ENCODE measurements at regions not wholly inside any gene's neighbourhood (a gene's known extent, or its start where the extent isn't known, plus 50 kb on each side); places are given as distances from the start of the nearest gene placed in this dataset.

GRCh38 chr13:95452375-95452774 is 100.1 kb upstream of the CLDN10 start:
- Histone ChIP-seq H3K36me3 (no peaks in the 10 kb centered on the region), H3K27me3 (peaks cover 0 to 21% (median 0%) of the 10 kb centered on the region in 7 donors), H3K4me1 (peaks cover 0 to 20% (median 5%) of the 10 kb centered on the region in 9 donors), H3K4me3 (no peak overlapping the region), H3K9me3 (no peaks in the 10 kb centered on the region), H3K27ac (no peak overlapping the region)
- TF ChIP-seq CTCF (IDR thresholded peaks at IDR 0.05) = no peak
- intact Hi-C loops (cut with DNase I) = no loop called here
- ATAC-seq = no peak
- DNase-seq = no peak
- WGBS, 2 donors = 65 to 76% methylated on average over 4 of the region's 4 CpGs

GRCh38 chr13:95455782-95456181 is 96.7 kb upstream of the CLDN10 start:
- Histone ChIP-seq H3K27me3 (peaks cover 0 to 19% (median 0%) of the 10 kb centered on the region in 7 donors), H3K4me1 (peaks cover 0 to 20% (median 5%) of the 10 kb centered on the region in 9 donors), H3K27ac (peak overlapping the region in 1 of 10 donors; percentile 26), H3K4me3 (no peak overlapping the region), H3K9me3 (peaks cover 0 to 20% (median 3%) of the 10 kb centered on the region in 11 donors), H3K36me3 (no peaks in the 10 kb centered on the region)
- 64 to 71% methylated on average over 1 of the region's 1 CpG for WGBS, 2 donors
- intact Hi-C loops (cut with DNase I) = no loop called here
- DNase-seq (no peak), ATAC-seq (no peak)
- TF ChIP-seq CTCF (IDR thresholded peaks at IDR 0.05) = no peak

GRCh38 chr13:95456815-95457214 is 95.7 kb upstream of the CLDN10 start:
- ATAC-seq = no peak
- H3K36me3 ChIP-seq = no peaks in the 10 kb centered on the region
- no peak for DNase-seq
- WGBS, 2 donors = 36 to 43% methylated on average over 3 of the region's 3 CpGs
- intact Hi-C loops (cut with DNase I) = no loop called here
- H3K4me3 ChIP-seq = no peak overlapping the region
- H3K27ac ChIP-seq = no peak overlapping the region
- no peak for TF ChIP-seq CTCF (IDR thresholded peaks at IDR 0.05)
- H3K27me3 ChIP-seq = peaks cover 0 to 19% (median 0%) of the 10 kb centered on the region in 7 donors
- peaks cover 0 to 20% (median 5%) of the 10 kb centered on the region in 9 donors for H3K4me1 ChIP-seq
- H3K9me3 ChIP-seq = peaks cover 0 to 20% (median 3%) of the 10 kb centered on the region in 11 donors

- intact Hi-C loops (cut with DNase I) = no loop called here
Observed at GRCh38 chr13:95457294-95457693, 95.2 kb upstream of the CLDN10 start.

More at GRCh38 chr13:95457294-95457693, 95.2 kb upstream of the CLDN10 start:
- Histone ChIP-seq H3K4me3 (no peak overlapping the region), H3K36me3 (no peaks in the 10 kb centered on the region), H3K27me3 (peaks cover 0 to 16% (median 0%) of the 10 kb centered on the region in 7 donors), H3K9me3 (peaks cover 0 to 20% (median 3%) of the 10 kb centered on the region in 11 donors), H3K27ac (no peak overlapping the region), H3K4me1 (peaks cover 0 to 20% (median 5%) of the 10 kb centered on the region in 9 donors)
- WGBS, 2 donors = 74 to 76% methylated on average over 4 of the region's 4 CpGs
- no peak for TF ChIP-seq CTCF (IDR thresholded peaks at IDR 0.05)
- no peak for ATAC-seq
- DNase-seq = no peak

Data from heart right ventricle (tissue), 16 donors.